ENCODE measurements at regions not wholly inside any gene's neighbourhood (a gene's known extent, or its start where the extent isn't known, plus 50 kb on each side); places are given as distances from the start of the nearest gene placed in this dataset.

DNA sequence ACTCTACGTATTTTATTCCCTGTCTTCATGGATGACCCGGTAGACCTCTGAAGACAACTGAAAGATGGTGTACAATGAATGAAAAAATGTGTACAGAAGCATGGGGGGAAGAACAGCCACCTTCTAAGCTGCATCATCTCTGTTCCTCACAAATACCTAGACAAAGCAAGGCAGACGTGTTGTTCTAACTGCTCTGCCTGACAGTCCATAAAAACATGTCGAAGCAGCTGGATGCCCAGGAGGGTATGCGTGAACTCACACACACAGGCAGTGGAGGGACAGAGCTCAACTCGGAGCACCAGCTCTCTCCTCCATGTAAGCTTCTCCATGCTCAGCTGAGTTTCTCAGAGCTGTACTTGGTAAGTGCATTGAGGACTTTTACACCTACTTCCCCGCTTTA is 327.4 kb downstream of the CTTN start (continued):
- no peak for TF ChIP-seq GLMP (CRISPR knock-in tag; IDR thresholded peaks at IDR 0.05; ENCODE audit: borderline replicate concordance)

GRCh38 chr11:70727021-70727420 is 328.7 kb downstream of the CTTN start:
- peaks cover 3% of the 10 kb centered on the region; the same call in 1 of the 2 replicates for H4K20me1 ChIP-seq (ENCODE audit: insufficient read depth, low read length)
- no peak for TF ChIP-seq HMG20B (CRISPR knock-in tag; conservative IDR thresholded peaks at IDR 0.05)
- TF ChIP-seq RBAK (CRISPR knock-in tag; IDR thresholded peaks at IDR 0.05): peak; percentile 85
- TF ChIP-seq, protein P1, sequence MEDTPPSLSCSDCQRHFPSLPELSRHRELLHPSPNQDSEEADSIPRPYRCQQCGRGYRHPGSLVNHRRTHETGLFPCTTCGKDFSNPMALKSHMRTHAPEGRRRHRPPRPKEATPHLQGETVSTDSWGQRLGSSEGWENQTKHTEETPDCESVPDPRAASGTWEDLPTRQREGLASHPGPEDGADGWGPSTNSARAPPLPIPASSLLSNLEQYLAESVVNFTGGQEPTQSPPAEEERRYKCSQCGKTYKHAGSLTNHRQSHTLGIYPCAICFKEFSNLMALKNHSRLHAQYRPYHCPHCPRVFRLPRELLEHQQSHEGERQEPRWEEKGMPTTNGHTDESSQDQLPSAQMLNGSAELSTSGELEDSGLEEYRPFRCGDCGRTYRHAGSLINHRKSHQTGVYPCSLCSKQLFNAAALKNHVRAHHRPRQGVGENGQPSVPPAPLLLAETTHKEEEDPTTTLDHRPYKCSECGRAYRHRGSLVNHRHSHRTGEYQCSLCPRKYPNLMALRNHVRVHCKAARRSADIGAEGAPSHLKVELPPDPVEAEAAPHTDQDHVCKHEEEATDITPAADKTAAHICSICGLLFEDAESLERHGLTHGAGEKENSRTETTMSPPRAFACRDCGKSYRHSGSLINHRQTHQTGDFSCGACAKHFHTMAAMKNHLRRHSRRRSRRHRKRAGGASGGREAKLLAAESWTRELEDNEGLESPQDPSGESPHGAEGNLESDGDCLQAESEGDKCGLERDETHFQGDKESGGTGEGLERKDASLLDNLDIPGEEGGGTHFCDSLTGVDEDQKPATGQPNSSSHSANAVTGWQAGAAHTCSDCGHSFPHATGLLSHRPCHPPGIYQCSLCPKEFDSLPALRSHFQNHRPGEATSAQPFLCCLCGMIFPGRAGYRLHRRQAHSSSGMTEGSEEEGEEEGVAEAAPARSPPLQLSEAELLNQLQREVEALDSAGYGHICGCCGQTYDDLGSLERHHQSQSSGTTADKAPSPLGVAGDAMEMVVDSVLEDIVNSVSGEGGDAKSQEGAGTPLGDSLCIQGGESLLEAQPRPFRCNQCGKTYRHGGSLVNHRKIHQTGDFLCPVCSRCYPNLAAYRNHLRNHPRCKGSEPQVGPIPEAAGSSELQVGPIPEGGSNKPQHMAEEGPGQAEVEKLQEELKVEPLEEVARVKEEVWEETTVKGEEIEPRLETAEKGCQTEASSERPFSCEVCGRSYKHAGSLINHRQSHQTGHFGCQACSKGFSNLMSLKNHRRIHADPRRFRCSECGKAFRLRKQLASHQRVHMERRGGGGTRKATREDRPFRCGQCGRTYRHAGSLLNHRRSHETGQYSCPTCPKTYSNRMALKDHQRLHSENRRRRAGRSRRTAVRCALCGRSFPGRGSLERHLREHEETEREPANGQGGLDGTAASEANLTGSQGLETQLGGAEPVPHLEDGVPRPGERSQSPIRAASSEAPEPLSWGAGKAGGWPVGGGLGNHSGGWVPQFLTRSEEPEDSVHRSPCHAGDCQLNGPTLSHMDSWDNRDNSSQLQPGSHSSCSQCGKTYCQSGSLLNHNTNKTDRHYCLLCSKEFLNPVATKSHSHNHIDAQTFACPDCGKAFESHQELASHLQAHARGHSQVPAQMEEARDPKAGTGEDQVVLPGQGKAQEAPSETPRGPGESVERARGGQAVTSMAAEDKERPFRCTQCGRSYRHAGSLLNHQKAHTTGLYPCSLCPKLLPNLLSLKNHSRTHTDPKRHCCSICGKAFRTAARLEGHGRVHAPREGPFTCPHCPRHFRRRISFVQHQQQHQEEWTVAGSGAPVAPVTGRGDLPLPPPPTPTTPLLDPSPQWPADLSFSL (CRISPR knock-in tag; IDR thresholded peaks at IDR 0.05): no peak
- no peaks in the 10 kb centered on the region for H3K9me3 ChIP-seq (ENCODE audit: low read length)
- no peak overlapping the region for H3K4me2 ChIP-seq (ENCODE audit: low read depth, low read length)
- no peaks in the 10 kb centered on the region for H3K4me1 ChIP-seq (ENCODE audit: insufficient read depth, low read length)
- POLR2A ChIA-PET: no interaction called here
- no peaks in the 10 kb centered on the region for H3K27me3 ChIP-seq (ENCODE audit: control insufficient read depth in 1 of 2, insufficient read depth in 2 of 2, low read length in 2 of 2)
- in situ Hi-C loops (cut with HindIII; ENCODE audit: extremely low pct_ligation_motif_present, low pct_unique_long_range_greater_than_20kb): no loop called here
- no peak overlapping the region for H2AFZ ChIP-seq (ENCODE audit: low read length)
- no peak for ATAC-seq
- H3K9ac ChIP-seq (ENCODE audit: insufficient read depth, low read depth, low read length): no peak overlapping the region
- 97% methylated on average over 5 of the region's 5 CpGs for WGBS (ENCODE audit: low lambda C conversion rate)
- no peak for FAIRE-seq
- intact Hi-C loops (cut with micrococcal nuclease; ENCODE audit: unreplicated experiment): no loop called here
- H3K79me2 ChIP-seq (ENCODE audit: insufficient read depth, low read length): no peaks in the 10 kb centered on the region
- CTCF ChIA-PET (ENCODE audit: low intra/inter-chr PET ratio, low total read pairs): no interaction called here
- BruUV-seq (replicated peaks): no TSS peak
- H3K4me3 ChIP-seq (replicated peaks in 1 of 3; ENCODE audit: insufficient read depth in 1 of 3, low read depth in 2 of 3, low read length in 3 of 3): no peak overlapping the region
- H3K36me3 ChIP-seq (replicated peaks in 1 of 2; ENCODE audit: control insufficient read depth in 1 of 2, insufficient read depth in 2 of 2, low read length in 2 of 2): peaks cover 2 to 23% of the 10 kb centered on the region in 2 experiments; a peak in 2 of 5 replicates
- DNase-seq (ENCODE audit: low spot score): no peak
- H3K27ac ChIP-seq (ENCODE audit: extremely low read length, insufficient read depth, low read length): no peak overlapping the region
